ENCODE measurements at regions not wholly inside any gene's neighbourhood (a gene's known extent, or its start where the extent isn't known, plus 50 kb on each side); places are given as distances from the start of the nearest gene placed in this dataset.

GRCh38 chr12:74892057-74892633, 317.5 kb downstream of the KCNC2 start:
- no peak for DNase-seq
- intact Hi-C loops (cut with DNase I) = no loop called here

GRCh38 chr12:74896186-74896585, 313.5 kb downstream of the KCNC2 start:
- intact Hi-C loops (cut with DNase I) = no loop called here
- no peak for DNase-seq

- intact Hi-C loops (cut with DNase I) = no loop called here
- DNase-seq = no peak
Measured at GRCh38 chr12:74897425-74898211, 312.0 kb downstream of the KCNC2 start.

- intact Hi-C loops (cut with DNase I) = no loop called here
- DNase-seq = no peak
Measured at GRCh38 chr12:74899031-74899829, 310.4 kb downstream of the KCNC2 start.

- intact Hi-C loops (cut with DNase I) = no loop called here
- DNase-seq = no peak
Measured at GRCh38 chr12:74900232-74900631, 309.4 kb downstream of the KCNC2 start.

GRCh38 chr12:74903522-74903921, 306.1 kb downstream of the KCNC2 start:
- intact Hi-C loops (cut with DNase I) = no loop called here

GRCh38 chr12:74906224-74906623, 303.4 kb downstream of the KCNC2 start:
- intact Hi-C loops (cut with DNase I) = no loop called here
- no peak for DNase-seq

More at GRCh38 chr12:74903522-74903921, 306.1 kb downstream of the KCNC2 start:
- DNase-seq = no peak

GRCh38 chr12:74910831-74911230, 298.8 kb downstream of the KCNC2 start:
- intact Hi-C loops (cut with DNase I) = no loop called here

GRCh38 chr12:74914378-74914777, 295.3 kb downstream of the KCNC2 start:
- intact Hi-C loops (cut with DNase I) = no loop called here
- no peak for DNase-seq

More at GRCh38 chr12:74910831-74911230, 298.8 kb downstream of the KCNC2 start:
- DNase-seq = no peak

GRCh38 chr12:74915718-74916117, 293.9 kb downstream of the KCNC2 start:
- intact Hi-C loops (cut with DNase I) = no loop called here

GRCh38 chr12:74917743-74918142, 291.9 kb downstream of the KCNC2 start:
- DNase-seq = no peak
- intact Hi-C loops (cut with DNase I) = no loop called here

More at GRCh38 chr12:74915718-74916117, 293.9 kb downstream of the KCNC2 start:
- DNase-seq = no peak

- intact Hi-C loops (cut with DNase I) = no loop called here
- DNase-seq = no peak
Measured at GRCh38 chr12:74918291-74918690, 291.3 kb downstream of the KCNC2 start.

GRCh38 chr12:74922117-74922516, 287.5 kb downstream of the KCNC2 start:
- intact Hi-C loops (cut with DNase I) = no loop called here
- DNase-seq = no peak

- intact Hi-C loops (cut with DNase I) = no loop called here
- DNase-seq = no peak
Measured at GRCh38 chr12:74922642-74923041, 287.0 kb downstream of the KCNC2 start.

- intact Hi-C loops (cut with DNase I) = no loop called here
- DNase-seq = no peak
Measured at GRCh38 chr12:74941670-74942069, 268.0 kb downstream of the KCNC2 start.

GRCh38 chr12:74945771-74946198, 263.9 kb downstream of the KCNC2 start:
- no peak for DNase-seq
- intact Hi-C loops (cut with DNase I) = no loop called here

- intact Hi-C loops (cut with DNase I) = no loop called here
- DNase-seq = no peak
Measured at GRCh38 chr12:74953697-74954096, 255.9 kb downstream of the KCNC2 start.

GRCh38 chr12:74957231-74957630, 252.4 kb downstream of the KCNC2 start:
- intact Hi-C loops (cut with DNase I) = no loop called here
- no peak for DNase-seq

GRCh38 chr12:74957634-74958033, 252.0 kb downstream of the KCNC2 start:
- no peak for DNase-seq
- intact Hi-C loops (cut with DNase I) = no loop called here

- DNase-seq = no peak
- intact Hi-C loops (cut with DNase I) = no loop called here
Measured at GRCh38 chr12:74959657-74960056, 250.0 kb downstream of the KCNC2 start.
